Endodermal cell (in vitro differentiated cells): ENCODE measurements at regions not wholly inside any gene's neighbourhood (a gene's known extent, or its start where the extent isn't known, plus 50 kb on each side); places are given as distances from the start of the nearest gene placed in this dataset.

Source experiments
- DNase-seq: peaks from one replicate; pipeline ENCODE4 v3.0.0-alpha.2; 2017
- H3K27ac ChIP-seq: 2 replicates; pipeline ENCODE4 v1.5.1; 2013; ENCODE audit warnings: mild to moderate bottlenecking, low read depth, low read length, moderate library complexity
- H3K27me3 ChIP-seq: 2 replicates; pipeline ENCODE4 v1.6.1; 2013; ENCODE audit warnings: mild to moderate bottlenecking, low read length, moderate library complexity; ENCODE audit not compliant: insufficient read depth, control insufficient read depth, poor library complexity, severe bottlenecking
- H3K36me3 ChIP-seq: 2 replicates; pipeline ENCODE4 v1.7.0; 2013; ENCODE audit warnings: mild to moderate bottlenecking, low read length, moderate library complexity; ENCODE audit not compliant: control insufficient read depth, insufficient read depth
- H3K4me1 ChIP-seq: one replicate; pipeline ENCODE4 v1.7.0; 2013; ENCODE audit warnings: low read length; ENCODE audit not compliant: control insufficient read depth, insufficient read depth
- H3K4me3 ChIP-seq: 2 replicates; pipeline ENCODE4 v1.5.1; 2013; ENCODE audit warnings: mild to moderate bottlenecking, low read length, moderate library complexity
- H3K9ac ChIP-seq: 2 replicates; pipeline ENCODE4 v1.6.1; 2013; ENCODE audit warnings: mild to moderate bottlenecking, low read length, moderate library complexity; ENCODE audit not compliant: poor library complexity, severe bottlenecking; ENCODE audit errors: extremely low read depth
- H3K9me3 ChIP-seq: 2 replicates; pipeline ENCODE4 v1.6.1; 2013; ENCODE audit warnings: mild to moderate bottlenecking, low read length, moderate library complexity; ENCODE audit not compliant: control insufficient read depth
- H3K27ac Mint-ChIP-seq: 2 replicates; pipeline ENCODE4 v1.8.0; 2020; ENCODE audit warnings: mixed read lengths
- H3K27me3 Mint-ChIP-seq: 2 replicates; pipeline ENCODE4 v1.8.0; 2021; ENCODE audit warnings: mild to moderate bottlenecking, mixed read lengths; ENCODE audit not compliant: insufficient read depth
- H3K36me3 Mint-ChIP-seq: 2 replicates; pipeline ENCODE4 v1.8.0; 2020; ENCODE audit warnings: low read depth, mixed read lengths
- H3K4me1 Mint-ChIP-seq: 2 replicates; pipeline ENCODE4 v1.8.0; 2020; ENCODE audit warnings: mixed read lengths
- H3K4me3 Mint-ChIP-seq: 2 replicates; pipeline ENCODE4 v1.8.0; 2020; ENCODE audit warnings: mild to moderate bottlenecking, moderate library complexity, mixed read lengths
- H3K9me3 Mint-ChIP-seq: 2 replicates; pipeline ENCODE4 v1.8.0; 2020; ENCODE audit warnings: mild to moderate bottlenecking, mixed read lengths
- CTCF ChIP-seq: fragments of 200-600 bp; sonication (generic); conservative IDR thresholded peaks from 2 replicates; pipeline ENCODE4 v1.5.0; 2021; ENCODE audit warnings: antibody characterized with exemption, mild to moderate bottlenecking
- WGBS, 2 experiments: methylation state at CpG; one replicate each; pipeline versions ENCODE4 v1.1.5 to v1.1.7; 2013; ENCODE audit warnings: missing lambda C conversion rate in 2 of 2, mixed read lengths in 1 of 2; ENCODE audit not compliant: insufficient coverage in 1 of 2, insufficient read length in 1 of 2; 5-methylcytosine and 5-hydroxymethylcytosine counted together

DNA sequence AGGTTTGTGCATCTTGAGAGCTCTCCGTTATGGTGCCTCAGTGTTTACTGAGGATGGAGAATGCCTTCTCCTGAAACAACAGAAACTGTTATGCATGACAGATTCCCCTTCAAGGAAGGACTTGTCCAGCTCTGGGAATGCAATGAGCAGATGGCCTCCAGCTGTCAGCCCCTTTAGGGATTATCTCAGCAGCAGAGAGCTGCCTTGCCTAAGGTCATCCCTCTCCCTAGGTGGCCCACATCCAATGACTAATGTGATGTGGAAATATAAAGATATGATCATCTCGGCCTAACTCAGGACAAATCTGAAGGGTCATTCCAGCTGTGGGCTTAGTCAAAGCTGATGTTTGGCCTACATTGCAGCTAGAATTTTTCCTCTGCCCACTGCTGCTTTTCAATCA, 214.3 kb upstream of the N4BP1 start:
- H3K27me3 ChIP-seq: no peaks in the 10 kb centered on the region
- H3K4me3 ChIP-seq: no peak overlapping the region
- no peak overlapping the region for H3K27ac ChIP-seq
- no peaks in the 10 kb centered on the region for H3K9me3 ChIP-seq
- H3K27ac Mint-ChIP-seq: no peak overlapping the region
- 87 to 88% methylated on average over 1 to 2 of the region's 2 CpGs for WGBS, 2 experiments
- H3K27me3 Mint-ChIP-seq: peaks cover 4% of the 10 kb centered on the region
- no peak for DNase-seq
- H3K4me1 ChIP-seq: no peaks in the 10 kb centered on the region
- H3K4me3 Mint-ChIP-seq: no peak overlapping the region
- no peak overlapping the region for H3K9ac ChIP-seq
- TF ChIP-seq CTCF: no peak
- H3K36me3 Mint-ChIP-seq: no peaks in the 10 kb centered on the region
- no peaks in the 10 kb centered on the region for H3K9me3 Mint-ChIP-seq
- H3K36me3 ChIP-seq: no peaks in the 10 kb centered on the region
- H3K4me1 Mint-ChIP-seq: no peaks in the 10 kb centered on the region

DNA sequence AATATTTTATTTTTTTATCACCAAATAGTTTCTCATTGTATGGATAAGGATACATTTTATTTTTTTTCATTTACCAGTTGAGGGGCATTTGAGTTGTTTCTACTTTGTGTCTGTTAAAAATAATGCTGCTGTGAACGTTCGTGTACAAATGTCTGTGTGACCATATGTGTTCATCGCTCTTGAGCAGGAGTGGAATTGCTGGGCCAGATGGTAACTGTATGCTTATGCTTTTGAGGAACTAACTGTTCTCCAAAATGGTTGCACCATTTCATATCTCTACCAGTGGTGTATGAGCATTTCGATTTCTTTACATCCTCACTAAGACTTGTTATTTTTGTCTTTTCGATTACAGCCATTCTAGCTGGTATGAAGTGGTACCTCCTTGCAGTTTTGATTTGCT, 212.5 kb upstream of the N4BP1 start:
- no peak overlapping the region for H3K9ac ChIP-seq
- no peak overlapping the region for H3K27ac ChIP-seq
- H3K36me3 Mint-ChIP-seq: no peaks in the 10 kb centered on the region
- H3K27me3 ChIP-seq: no peaks in the 10 kb centered on the region
- H3K27me3 Mint-ChIP-seq: peaks cover 5% of the 10 kb centered on the region
- no peak for DNase-seq
- no peak overlapping the region for H3K4me3 ChIP-seq
- H3K9me3 Mint-ChIP-seq: no peaks in the 10 kb centered on the region
- H3K27ac Mint-ChIP-seq: no peak overlapping the region
- no peak for TF ChIP-seq CTCF
- H3K4me3 Mint-ChIP-seq: no peak overlapping the region
- H3K4me1 ChIP-seq: no peaks in the 10 kb centered on the region
- no peaks in the 10 kb centered on the region for H3K36me3 ChIP-seq
- 92 to 100% methylated on average over 4 to 5 of the region's 5 CpGs for WGBS, 2 experiments
- no peaks in the 10 kb centered on the region for H3K4me1 Mint-ChIP-seq
- H3K9me3 ChIP-seq: no peaks in the 10 kb centered on the region

DNA sequence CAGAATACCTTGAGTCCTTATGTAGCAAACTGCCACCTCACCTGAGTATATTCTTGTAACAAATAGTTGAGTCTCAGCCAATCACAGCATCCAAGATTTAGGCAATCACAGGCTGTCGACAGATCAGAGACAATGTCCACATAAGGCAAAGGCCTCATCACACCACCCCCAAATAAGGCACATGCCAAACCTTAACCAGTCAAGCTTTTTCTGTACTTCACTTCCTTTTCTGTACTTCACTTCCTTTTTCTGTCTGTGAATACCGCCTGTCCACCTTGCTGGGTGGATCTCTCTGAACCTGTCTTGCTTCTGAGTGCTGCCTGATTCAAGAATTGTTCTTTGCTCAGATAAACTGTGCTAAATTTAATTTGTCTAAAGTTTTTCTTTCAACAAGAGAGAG, 210.4 kb upstream of the N4BP1 start:
- H3K27me3 ChIP-seq: peaks cover 2% of the 10 kb centered on the region
- no peak overlapping the region for H3K27ac ChIP-seq
- Mint-ChIP-seq H3K4me3 (no peak overlapping the region), H3K27me3 (peaks cover 5% of the 10 kb centered on the region), H3K36me3 (no peaks in the 10 kb centered on the region), H3K27ac (no peak overlapping the region), H3K4me1 (no peaks in the 10 kb centered on the region), H3K9me3 (no peaks in the 10 kb centered on the region)
- H3K9me3 ChIP-seq: no peaks in the 10 kb centered on the region
- no peak overlapping the region for H3K9ac ChIP-seq
- TF ChIP-seq CTCF: no peak
- no peak for DNase-seq
- H3K36me3 ChIP-seq: no peaks in the 10 kb centered on the region
- no peak overlapping the region for H3K4me3 ChIP-seq
- 71 to 91% methylated on average over 1 to 2 of the region's 2 CpGs for WGBS, 2 experiments
- H3K4me1 ChIP-seq: no peaks in the 10 kb centered on the region
